ENCODE measurements at regions not wholly inside any gene's neighbourhood (a gene's known extent, or its start where the extent isn't known, plus 50 kb on each side); places are given as distances from the start of the nearest gene placed in this dataset.

- DNase-seq (ENCODE audit: low read depth), result no peak
- TF ChIP-seq CTCF (IDR thresholded peaks at IDR 0.05; ENCODE audit: low read depth, low read length, missing control alignments), result no peak
- no peak overlapping the region for H3K4me3 ChIP-seq (ENCODE audit: low read depth, low read length)
These were observed 65.3 kb downstream of the METRNL start for GRCh38 chr17:83144421-83145357.

GRCh38 chr17:83145358-83145738, 65.9 kb downstream of the METRNL start:
- H3K4me3 ChIP-seq (ENCODE audit: low read depth, low read length), result no peak overlapping the region
- DNase-seq (ENCODE audit: low read depth), result no peak
- TF ChIP-seq CTCF (IDR thresholded peaks at IDR 0.05; ENCODE audit: low read depth, low read length, missing control alignments), result no peak

GRCh38 chr17:83145831-83146230, 66.4 kb downstream of the METRNL start:
- no peak for TF ChIP-seq CTCF (IDR thresholded peaks at IDR 0.05; ENCODE audit: low read depth, low read length, missing control alignments)
- H3K4me3 ChIP-seq (ENCODE audit: low read depth, low read length), result no peak overlapping the region
- DNase-seq (ENCODE audit: low read depth), result no peak

- no peak overlapping the region for H3K4me3 ChIP-seq (ENCODE audit: low read depth, low read length)
- no peak for DNase-seq (ENCODE audit: low read depth)
- TF ChIP-seq CTCF (IDR thresholded peaks at IDR 0.05; ENCODE audit: low read depth, low read length, missing control alignments), result no peak
These were observed 66.9 kb downstream of the METRNL start for GRCh38 chr17:83146347-83146746.

- no peak for TF ChIP-seq CTCF (IDR thresholded peaks at IDR 0.05; ENCODE audit: low read depth, low read length, missing control alignments)
These were observed 67.9 kb downstream of the METRNL start for GRCh38 chr17:83147280-83147679.

GRCh38 chr17:83148317-83149028, 69.1 kb downstream of the METRNL start:
- DNase-seq (ENCODE audit: low read depth), result no peak
- TF ChIP-seq CTCF (IDR thresholded peaks at IDR 0.05; ENCODE audit: low read depth, low read length, missing control alignments), result no peak

More at GRCh38 chr17:83147280-83147679, 67.9 kb downstream of the METRNL start:
- no peak overlapping the region for H3K4me3 ChIP-seq (ENCODE audit: low read depth, low read length)
- DNase-seq (ENCODE audit: low read depth), result no peak

More at GRCh38 chr17:83148317-83149028, 69.1 kb downstream of the METRNL start:
- H3K4me3 ChIP-seq (ENCODE audit: low read depth, low read length), result no peak overlapping the region
